Ascending aorta (tissue), 2 donors: ENCODE measurements at regions not wholly inside any gene's neighbourhood (a gene's known extent, or its start where the extent isn't known, plus 50 kb on each side); places are given as distances from the start of the nearest gene placed in this dataset.

Source experiments
- DNase-seq, 2 donors: peaks; one replicate each; pipeline ENCODE4 v3.0.0-alpha.2; 2019; ENCODE audit warnings: low spot score in 2 of 2
- H3K27ac ChIP-seq, 2 donors: fragments of 200-600 bp; sonication (generic); one replicate each; pipeline ENCODE4 v1.5.1; 2016 to 2017; ENCODE audit warnings: mild to moderate bottlenecking in 1 of 2
- H3K27me3 ChIP-seq: fragments of 200-600 bp; sonication (generic); one replicate; pipeline ENCODE4 v1.5.1; 2017
- H3K36me3 ChIP-seq, 2 donors: fragments of 200-600 bp; sonication (generic); one replicate each; pipeline ENCODE4 v1.5.1; 2016
- H3K4me1 ChIP-seq, 2 donors: fragments of 200-600 bp; sonication (generic); one replicate each; pipeline ENCODE4 v1.5.1; 2016 to 2017; ENCODE audit warnings: mild to moderate bottlenecking in 1 of 2
- H3K4me3 ChIP-seq, 2 donors: fragments of 200-600 bp; sonication (generic); one replicate each; pipeline ENCODE4 v1.5.1; 2016 to 2017; ENCODE audit warnings: mild to moderate bottlenecking in 1 of 2
- H3K9me3 ChIP-seq, 2 donors: fragments of 200-600 bp; sonication (generic); one replicate each; pipeline ENCODE4 v1.5.1; 2016
- CTCF ChIP-seq, 3 experiments: fragments of 200-600 bp in 2 of 3; fragments of 450-650 bp in 1 of 3; sonication (generic) in 2 of 3; IDR thresholded peaks; one replicate each; pipeline ENCODE4 v1.5.1; 2016 to 2019; ENCODE audit warnings: antibody characterized with exemption in 3 of 3, mild to moderate bottlenecking in 1 of 3, moderate library complexity in 1 of 3
- intact Hi-C: fragments of 100-400 bp; cut with DNase I; formaldehyde crosslinking; loops from one replicate; pipeline ENCODE4 v1.15.1; 2023

- intact Hi-C loops = no loop called here
These were observed 100.7 kb upstream of the ATF7IP start for GRCh38 chr12:14264778-14265177.

GRCh38 chr12:14268120-14268515, 97.4 kb upstream of the ATF7IP start:
- H3K4me3 ChIP-seq = no peak overlapping the region
- H3K4me1 ChIP-seq = no peaks in the 10 kb centered on the region
- DNase-seq = no peak
- intact Hi-C loops = no loop called here
- no peak overlapping the region for H3K27ac ChIP-seq
- H3K36me3 ChIP-seq = no peaks in the 10 kb centered on the region
- H3K27me3 ChIP-seq = no peaks in the 10 kb centered on the region
- H3K9me3 ChIP-seq = peaks cover 6 to 21% of the 10 kb centered on the region in 2 donors
- no peak for TF ChIP-seq CTCF (IDR thresholded peaks at IDR 0.05)

More at GRCh38 chr12:14264778-14265177, 100.7 kb upstream of the ATF7IP start:
- DNase-seq = no peak
- peaks cover 6 to 12% of the 10 kb centered on the region in 2 donors for H3K9me3 ChIP-seq
- peaks cover 7 to 13% of the 10 kb centered on the region in 2 donors for H3K4me1 ChIP-seq
- H3K27ac ChIP-seq = no peak overlapping the region
- H3K4me3 ChIP-seq = no peak overlapping the region
- no peaks in the 10 kb centered on the region for H3K36me3 ChIP-seq
- no peaks in the 10 kb centered on the region for H3K27me3 ChIP-seq
- no peak for TF ChIP-seq CTCF (IDR thresholded peaks at IDR 0.05)

- H3K27ac ChIP-seq = no peak overlapping the region
- intact Hi-C loops = no loop called here
- DNase-seq = no peak
- H3K4me1 ChIP-seq = no peaks in the 10 kb centered on the region
- TF ChIP-seq CTCF (IDR thresholded peaks at IDR 0.05) = no peak
- H3K36me3 ChIP-seq = no peaks in the 10 kb centered on the region
- no peak overlapping the region for H3K4me3 ChIP-seq
- H3K27me3 ChIP-seq = no peaks in the 10 kb centered on the region
- H3K9me3 ChIP-seq = peaks cover 0 to 9% of the 10 kb centered on the region in 2 donors
These were observed 95.1 kb upstream of the ATF7IP start for GRCh38 chr12:14270392-14270791.

- H3K4me1 ChIP-seq = no peaks in the 10 kb centered on the region
- TF ChIP-seq CTCF (IDR thresholded peaks at IDR 0.05) = no peak
- H3K36me3 ChIP-seq = no peaks in the 10 kb centered on the region
- H3K9me3 ChIP-seq = peaks cover 0 to 9% of the 10 kb centered on the region in 2 donors
- DNase-seq = no peak
- H3K4me3 ChIP-seq = no peak overlapping the region
- intact Hi-C loops = no loop called here
- no peaks in the 10 kb centered on the region for H3K27me3 ChIP-seq
- H3K27ac ChIP-seq = no peak overlapping the region
These were observed 92.2 kb upstream of the ATF7IP start for GRCh38 chr12:14272956-14273912.

GRCh38 chr12:14273913-14274311, 91.6 kb upstream of the ATF7IP start:
- no peak for TF ChIP-seq CTCF (IDR thresholded peaks at IDR 0.05)
- DNase-seq = no peak
- Histone ChIP-seq H3K4me3 (no peak overlapping the region), H3K36me3 (no peaks in the 10 kb centered on the region), H3K27me3 (no peaks in the 10 kb centered on the region), H3K27ac (no peak overlapping the region), H3K4me1 (no peaks in the 10 kb centered on the region), H3K9me3 (peaks cover 0 to 9% of the 10 kb centered on the region in 2 donors)
- intact Hi-C loops = no loop called here
